Left lobe of liver (tissue), 2 donors: ENCODE measurements at regions not wholly inside any gene's neighbourhood (a gene's known extent, or its start where the extent isn't known, plus 50 kb on each side); places are given as distances from the start of the nearest gene placed in this dataset.
A peak's percentile ranks its signal among the peaks of the same experiment; 100 is the strongest.
"Not testable (repeated sequence)": the region's sequence is repeated elsewhere in the genome, so short reads cannot be mapped to it uniquely, and the experiment has no call there.

Experiments
- ATAC-seq: fragments of 200-7000 bp; cut with Tn5 transposase; one replicate; pipeline ENCODE4 v1.9.1; 2020; ENCODE audit warnings: mild to moderate bottlenecking, moderate library complexity
- DNase-seq: peaks from one replicate; pipeline ENCODE4 v3.0.0-alpha.2; 2020; ENCODE audit warnings: low spot score
- donor health status: DM: no; HTN: no; CAD: no; lungs with moderate emphysema.
- donor health status: DM: no; HTN: yes; CAD: no.

DNA sequence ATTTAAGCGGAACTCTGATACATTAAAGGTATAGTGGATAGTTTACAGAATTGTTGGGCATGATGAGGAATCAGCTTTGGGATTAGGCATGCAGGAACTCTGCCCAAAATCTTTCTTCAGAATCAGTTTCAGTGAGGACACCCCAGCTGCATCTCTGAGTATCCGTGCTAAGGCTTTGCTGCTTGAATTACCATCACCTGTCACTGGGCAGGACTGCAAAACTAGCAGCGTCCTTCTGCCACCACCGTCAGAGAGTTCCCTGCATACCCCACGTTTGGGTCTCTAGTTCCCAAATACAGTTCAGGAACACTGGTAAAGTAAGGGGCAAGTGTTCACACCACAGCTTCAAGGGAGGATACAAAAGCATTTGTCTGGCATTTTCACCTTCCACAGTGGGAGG, 164.6 kb upstream of the ARHGEF26 start:
- ATAC-seq: no peak
- DNase-seq: no peak

- DNase-seq (no peak), ATAC-seq (no peak)
Observed at GRCh38 chr3:153957421-153957820, 163.8 kb upstream of the ARHGEF26 start.

DNA sequence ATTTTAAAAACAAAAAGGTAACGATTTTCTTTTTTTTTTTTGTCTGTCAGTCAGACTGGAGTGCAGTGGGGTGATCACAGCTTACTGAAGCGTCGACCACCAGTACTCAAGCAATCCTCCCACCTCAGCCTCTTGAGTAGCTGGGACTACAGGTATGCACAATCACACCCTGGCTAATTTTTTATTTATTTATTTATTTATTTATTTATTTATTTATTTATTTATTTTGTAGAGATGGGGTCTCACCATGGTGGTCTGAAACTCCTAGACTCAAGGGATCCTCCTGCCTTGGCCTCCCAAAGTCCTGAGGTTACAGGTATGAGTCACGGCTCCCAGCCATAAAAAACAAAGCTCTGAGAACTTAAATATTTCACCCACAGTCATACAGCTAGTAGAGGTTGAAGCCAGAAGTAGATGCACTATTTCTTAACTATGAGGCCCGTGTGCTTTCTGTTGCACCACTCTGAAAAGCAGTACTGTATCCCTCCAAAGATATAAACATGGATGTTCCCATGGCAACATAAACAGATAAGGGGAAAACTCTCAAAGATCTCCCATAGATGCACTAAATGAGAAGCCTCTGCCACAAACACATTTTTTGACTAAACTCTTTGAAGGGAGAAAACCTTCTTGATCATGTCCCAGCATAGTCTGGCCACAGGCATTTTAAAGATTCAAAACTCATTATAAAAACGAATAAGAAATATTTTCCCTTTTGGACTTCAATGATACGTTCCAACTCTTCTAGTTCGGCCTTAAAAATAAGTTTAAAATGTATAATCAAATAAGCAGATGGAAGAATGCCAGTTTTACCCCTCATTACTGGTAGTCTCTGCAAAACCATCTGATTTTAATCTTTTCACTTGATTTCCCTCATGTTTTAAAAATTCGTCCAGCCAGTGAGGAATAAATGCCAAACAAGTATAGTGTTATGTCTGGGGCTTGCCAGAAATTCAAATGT, 162.3 kb upstream of the ARHGEF26 start:
- ATAC-seq (no peak), DNase-seq (no peak)

GRCh38 chr3:153960458-153961074, 160.6 kb upstream of the ARHGEF26 start:
- DNase-seq (no peak), ATAC-seq (no peak)

GRCh38 chr3:153961494-153961893, 159.7 kb upstream of the ARHGEF26 start:
- no peak for ATAC-seq
- DNase-seq: no peak

GRCh38 chr3:153963012-153963411, 158.2 kb upstream of the ARHGEF26 start:
- DNase-seq: no peak
- no peak for ATAC-seq

GRCh38 chr3:153967260-153967659, 153.9 kb upstream of the ARHGEF26 start:
- ATAC-seq (no peak), DNase-seq (no peak)

- DNase-seq: no peak
- no peak for ATAC-seq
Observed at GRCh38 chr3:153970047-153970446, 151.1 kb upstream of the ARHGEF26 start.

GRCh38 chr3:153970741-153971347, 150.3 kb upstream of the ARHGEF26 start:
- ATAC-seq (peak; percentile 24), DNase-seq (no peak)

DNA sequence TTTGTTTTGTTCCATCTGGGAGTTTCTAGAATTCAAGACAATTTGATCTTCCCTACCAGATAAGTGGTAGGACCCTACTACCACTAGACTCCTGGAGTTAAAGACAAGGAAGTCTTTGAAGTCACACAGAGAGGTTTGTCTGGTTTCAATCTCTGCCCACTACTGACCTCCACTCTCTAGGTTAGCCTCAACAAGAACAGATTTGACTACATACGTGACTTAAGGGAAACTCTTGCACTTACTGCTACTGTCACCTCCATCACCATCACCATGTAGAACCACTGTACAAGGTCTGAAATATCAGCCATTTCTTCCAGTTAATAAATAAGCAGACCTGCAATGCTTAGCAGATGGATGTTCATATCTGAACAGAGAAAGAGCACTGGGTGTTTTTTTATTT, 148.3 kb upstream of the ARHGEF26 start:
- ATAC-seq: no peak

DNA sequence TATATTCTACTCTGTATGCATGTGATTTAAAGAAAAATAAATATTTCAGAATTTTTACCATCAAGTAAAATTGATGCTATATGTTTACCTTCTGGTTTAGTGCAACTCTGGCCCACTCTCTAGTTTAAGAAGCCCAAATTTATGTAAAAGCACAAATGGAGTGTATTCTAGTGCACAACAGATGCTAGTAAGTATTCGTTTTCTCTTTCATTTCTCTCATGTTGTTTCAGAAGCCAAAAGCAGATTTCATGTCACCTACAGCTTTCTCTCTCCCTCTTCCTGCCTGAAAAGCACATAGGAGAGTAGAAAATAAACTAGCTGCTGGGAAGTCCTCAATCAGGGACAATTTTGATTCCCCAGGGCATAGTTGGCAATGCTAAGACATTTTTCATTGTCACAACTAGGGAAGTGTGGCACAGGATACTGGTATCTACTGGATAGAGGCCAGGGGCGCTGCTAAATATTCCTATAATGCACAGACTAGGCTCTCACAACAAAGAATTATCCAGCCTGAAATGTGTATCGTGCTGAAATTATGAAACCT, 147.4 kb upstream of the ARHGEF26 start:
- no peak for DNase-seq
- no peak for ATAC-seq

More for the DNA sequence above, 148.3 kb upstream of the ARHGEF26 start:
- no peak for DNase-seq

DNA sequence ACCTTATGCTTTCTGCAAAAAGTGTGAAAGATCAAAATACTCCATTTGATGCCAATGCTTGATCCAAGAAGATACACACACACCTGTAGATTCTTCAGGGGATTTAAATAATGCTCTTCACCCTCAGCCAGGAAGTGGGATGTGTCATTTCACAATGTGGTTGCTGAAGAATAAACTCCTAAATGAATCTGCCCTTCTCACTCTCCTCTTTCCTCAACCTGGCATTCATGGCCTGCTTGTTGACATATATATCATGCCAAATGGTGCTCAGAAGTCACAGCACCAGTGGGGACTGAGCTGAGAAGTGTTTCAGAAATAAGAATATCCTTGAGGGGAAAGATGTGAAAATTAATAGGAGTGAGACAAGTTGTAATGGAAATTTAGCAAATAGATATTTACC, 146.6 kb upstream of the ARHGEF26 start:
- no peak for ATAC-seq
- no peak for DNase-seq

DNA sequence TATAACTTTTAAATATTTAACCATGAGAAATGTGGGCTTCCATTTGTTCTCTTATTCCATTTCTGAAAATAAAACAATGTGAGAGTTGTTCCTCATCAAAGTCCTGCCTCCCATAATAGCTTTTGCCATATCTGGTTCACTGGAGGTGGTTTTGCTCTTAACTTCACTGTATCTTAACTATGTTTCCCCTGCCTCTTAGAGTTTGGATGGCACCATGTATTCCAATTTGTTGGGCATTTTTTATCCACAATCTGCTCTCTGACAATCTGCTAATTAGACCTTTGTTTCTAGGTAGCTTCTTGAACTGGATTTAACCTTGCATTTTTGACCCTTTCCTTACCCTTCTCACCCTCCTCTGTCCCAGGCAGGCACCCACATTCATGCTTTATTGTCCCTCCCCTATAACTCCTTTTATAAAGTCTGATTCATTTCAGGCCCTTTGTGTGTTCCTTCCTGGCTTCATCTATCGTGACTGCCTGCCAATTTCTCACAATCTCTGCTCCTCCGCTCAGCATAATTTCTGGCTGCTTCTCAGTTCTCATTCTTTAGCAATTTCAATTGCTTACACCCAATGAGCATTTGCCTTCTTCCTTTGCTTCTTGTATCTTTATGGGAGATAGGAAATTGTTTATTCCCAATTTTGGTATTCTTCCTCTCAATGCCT, 144.2 kb upstream of the ARHGEF26 start:
- ATAC-seq: no peak
- DNase-seq: no peak

- no peak for ATAC-seq
- DNase-seq: no peak
Observed at GRCh38 chr3:153978006-153978405, 143.2 kb upstream of the ARHGEF26 start.

GRCh38 chr3:153979418-153980251, 141.6 kb upstream of the ARHGEF26 start:
- peak; percentile 16 for ATAC-seq

DNA sequence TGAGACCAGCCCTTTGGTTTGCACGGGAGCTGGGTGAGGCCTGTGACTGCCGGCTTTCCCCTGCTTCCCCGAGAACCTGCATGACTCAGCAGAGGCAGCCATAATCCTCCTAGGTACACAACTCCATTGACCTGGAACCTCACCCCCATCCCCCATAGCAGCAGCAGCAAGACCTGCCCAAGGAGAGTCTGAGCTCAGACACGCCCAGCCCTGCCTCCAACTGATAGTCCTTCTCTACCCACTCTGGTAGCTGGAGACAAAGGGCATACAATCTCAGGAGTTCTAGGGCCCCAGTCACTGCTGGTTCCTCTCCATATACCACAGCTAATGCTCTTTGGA, 141.0 kb upstream of the ARHGEF26 start:
- DNase-seq (no peak), ATAC-seq (no peak)

More at GRCh38 chr3:153979418-153980251, 141.6 kb upstream of the ARHGEF26 start:
- DNase-seq: no peak

DNA sequence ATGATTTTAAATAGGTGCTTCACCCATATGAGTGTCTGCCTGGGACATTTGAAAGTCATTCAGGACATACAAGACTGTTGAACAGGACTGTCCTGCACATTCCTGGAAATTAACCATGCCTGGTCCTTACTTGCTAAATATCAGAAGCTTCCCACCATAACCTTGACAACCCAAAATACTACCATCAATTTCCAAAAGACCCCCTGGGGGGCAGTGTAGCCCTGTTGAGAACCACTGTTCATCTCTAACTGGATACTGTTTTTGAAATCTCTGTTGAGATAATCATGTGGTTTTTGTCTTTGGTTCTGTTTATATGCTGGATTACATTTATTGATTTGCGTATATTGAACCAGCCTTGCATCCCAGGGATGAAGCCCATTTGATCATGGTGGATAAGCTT, 123.8 kb upstream of the ARHGEF26 start:
- not testable (repeated sequence) for DNase-seq, ATAC-seq

DNA sequence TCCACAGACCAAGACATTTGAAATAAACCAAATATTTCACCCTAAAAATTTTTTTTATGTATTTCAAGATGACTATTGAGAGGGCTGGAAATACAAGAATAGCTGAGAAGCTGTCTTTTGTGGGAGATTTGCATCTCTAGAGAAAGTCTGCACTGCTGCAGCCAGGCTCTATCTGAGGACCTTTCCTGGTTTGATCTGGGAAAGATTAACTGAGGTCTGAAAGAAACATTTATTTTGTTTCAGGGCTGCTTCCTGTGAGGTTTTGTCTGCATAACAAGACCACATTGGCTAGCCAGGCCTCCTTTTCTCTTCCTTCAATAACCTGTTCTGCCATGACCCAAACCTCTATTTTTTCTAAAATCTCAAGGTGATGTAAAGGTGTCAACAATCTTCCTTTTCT, 117.5 kb upstream of the ARHGEF26 start:
- no peak for DNase-seq
- ATAC-seq: no peak

- ATAC-seq (no peak), DNase-seq (no peak)
Observed at GRCh38 chr3:154011036-154011435, 110.2 kb upstream of the ARHGEF26 start.

- no peak for ATAC-seq
- DNase-seq: no peak
Observed at GRCh38 chr3:154013736-154014135, 107.5 kb upstream of the ARHGEF26 start.
